ENCODE measurements at regions not wholly inside any gene's neighbourhood (a gene's known extent, or its start where the extent isn't known, plus 50 kb on each side); places are given as distances from the start of the nearest gene placed in this dataset.

GRCh38 chr1:194024659-194025058, 838.2 kb upstream of the B3GALT2 start:
- no peak for TF ChIP-seq CTCF (IDR thresholded peaks at IDR 0.05)
- no peak for TF ChIP-seq JUNB (IDR thresholded peaks at IDR 0.05)

All from A549 (cell line).